NT2/D1 (cell line): ENCODE measurements at regions not wholly inside any gene's neighbourhood (a gene's known extent, or its start where the extent isn't known, plus 50 kb on each side); places are given as distances from the start of the nearest gene placed in this dataset.
"Not testable (repeated sequence)": the region's sequence is repeated elsewhere in the genome, so short reads cannot be mapped to it uniquely, and the experiment has no call there.

ENCODE experiments used
- DNase-seq: peaks from one replicate; pipeline ENCODE4 v3.0.0-alpha.2; 2011; ENCODE audit warnings: low read depth, low spot score
- H3K27me3 ChIP-seq: 2 replicates; pipeline ENCODE4 v1.6.0; 2011; ENCODE audit warnings: mild to moderate bottlenecking; ENCODE audit not compliant: insufficient read length, insufficient read depth
- H3K36me3 ChIP-seq: 2 replicates; pipeline ENCODE4 v1.6.1; 2011; ENCODE audit warnings: mild to moderate bottlenecking, low read length, mixed read lengths; ENCODE audit not compliant: insufficient read depth, insufficient read length
- H3K4me1 ChIP-seq: 2 replicates; pipeline ENCODE4 v1.5.1; 2011; ENCODE audit not compliant: insufficient read depth, insufficient read length
- H3K4me3 ChIP-seq: 2 replicates; pipeline ENCODE4 v1.5.1; 2011; ENCODE audit warnings: low read depth; ENCODE audit not compliant: insufficient read length
- H3K9ac ChIP-seq: 2 replicates; pipeline ENCODE4 v1.6.0; 2011; ENCODE audit warnings: low read depth; ENCODE audit not compliant: insufficient read length
- H3K9me3 ChIP-seq: 2 replicates; pipeline ENCODE4 v1.5.1; 2011; ENCODE audit warnings: mild to moderate bottlenecking, low read length; ENCODE audit not compliant: insufficient read depth
- SUZ12 ChIP-seq: IDR thresholded peaks from 2 replicates; pipeline ENCODE4 v1.6.1; 2011; ENCODE audit not compliant: insufficient read length, insufficient read depth; ENCODE audit errors: extremely low read depth
- YY1 ChIP-seq: IDR thresholded peaks from 2 replicates; pipeline ENCODE4 v1.6.1; 2011; ENCODE audit not compliant: insufficient read length, insufficient read depth
- ZNF274 ChIP-seq: IDR thresholded peaks from 2 replicates; pipeline ENCODE4 v1.6.1; 2011; ENCODE audit warnings: mild to moderate bottlenecking, low read depth, low read length

GRCh38 chr9:64016246-64016645 lies 1268.8 kb downstream of the FOXD4L5 start:
- H3K4me3 ChIP-seq: peak overlapping the region; percentile 75
- H3K9ac ChIP-seq: peak overlapping the region; percentile 95
- not testable (repeated sequence) for H3K9me3 ChIP-seq, H3K36me3 ChIP-seq, H3K27me3 ChIP-seq, H3K4me1 ChIP-seq
- peak; percentile 9 for DNase-seq

DNA sequence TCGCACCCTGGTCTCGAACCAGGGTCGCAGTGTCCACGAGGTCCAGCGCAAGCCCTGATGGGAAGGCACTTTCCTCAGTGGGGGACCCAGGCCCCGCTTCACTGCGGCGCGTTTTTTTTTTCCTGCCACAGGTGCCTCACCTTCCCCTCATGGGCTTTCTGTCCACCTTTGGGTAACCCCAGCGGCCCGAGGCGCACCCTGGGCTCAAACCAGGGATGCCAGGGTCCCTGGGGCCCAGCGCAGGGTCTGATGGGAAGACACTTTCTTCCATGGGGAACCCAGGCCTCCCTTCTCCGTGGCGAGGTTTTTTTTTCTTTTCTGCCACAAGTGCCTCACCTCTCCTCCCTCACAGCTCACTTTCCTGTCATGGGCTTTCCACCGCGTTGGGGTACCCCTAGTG lies 1269.9 kb downstream of the FOXD4L5 start:
- Histone ChIP-seq H3K4me1 (peaks cover 2% of the 10 kb centered on the region), H3K9ac (no peak overlapping the region), H3K9me3 (no peaks in the 10 kb centered on the region), H3K36me3 (no peaks in the 10 kb centered on the region), H3K4me3 (peak overlapping the region; percentile 75), H3K27me3 (no peaks in the 10 kb centered on the region)
- DNase-seq: no peak
- TF ChIP-seq YY1: no peak
- TF ChIP-seq ZNF274: no peak
- no peak for TF ChIP-seq SUZ12

GRCh38 chr9:64014386-64015091 lies 1270.5 kb downstream of the FOXD4L5 start:
- not testable (repeated sequence) for DNase-seq, H3K9ac ChIP-seq, H3K27me3 ChIP-seq, H3K4me3 ChIP-seq, H3K4me1 ChIP-seq, H3K36me3 ChIP-seq, H3K9me3 ChIP-seq

DNA sequence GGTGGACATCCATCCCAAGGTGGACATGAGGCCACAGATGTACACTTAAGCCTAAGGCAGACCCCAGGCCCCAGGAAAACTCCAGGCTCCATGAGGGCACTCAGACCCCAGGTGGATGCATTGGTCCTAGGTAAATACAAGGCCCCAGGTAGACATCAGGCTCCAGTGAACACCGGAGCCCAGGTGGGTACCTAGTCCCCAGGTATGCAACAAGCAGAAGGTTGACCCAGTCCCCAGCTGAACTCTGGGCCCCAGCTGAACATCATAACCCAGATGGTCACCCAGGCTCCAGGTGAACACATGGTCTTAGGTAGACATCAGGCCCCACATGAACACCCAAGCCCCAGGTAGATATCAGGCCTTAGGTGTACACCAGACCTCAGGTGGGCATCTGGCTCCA lies 1271.9 kb downstream of the FOXD4L5 start:
- H3K36me3 ChIP-seq, DNase-seq, H3K27me3 ChIP-seq, H3K9ac ChIP-seq, H3K9me3 ChIP-seq, H3K4me3 ChIP-seq, H3K4me1 ChIP-seq: not testable (repeated sequence)

DNA sequence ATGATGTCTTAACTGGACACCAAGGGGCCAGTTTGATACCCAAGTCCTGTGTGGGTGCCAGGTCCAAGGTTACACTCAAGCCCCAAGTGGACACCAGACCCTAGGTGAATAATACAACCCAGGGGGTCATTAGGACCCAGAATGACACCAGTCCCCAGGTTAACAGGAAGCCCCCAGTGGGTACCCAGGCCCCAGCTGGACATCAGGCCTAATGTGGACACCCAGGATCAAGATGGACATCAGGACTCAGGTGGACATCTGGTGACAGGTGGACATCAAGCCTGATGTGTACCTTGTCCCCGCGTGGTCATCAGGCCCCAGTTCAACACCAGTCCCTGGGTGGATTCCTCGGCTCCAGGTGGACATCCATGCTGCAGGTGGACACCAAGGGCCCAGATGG lies 1273.0 kb downstream of the FOXD4L5 start:
- DNase-seq, H3K4me3 ChIP-seq, H3K9ac ChIP-seq, H3K36me3 ChIP-seq, H3K9me3 ChIP-seq, H3K27me3 ChIP-seq, H3K4me1 ChIP-seq: not testable (repeated sequence)

DNA sequence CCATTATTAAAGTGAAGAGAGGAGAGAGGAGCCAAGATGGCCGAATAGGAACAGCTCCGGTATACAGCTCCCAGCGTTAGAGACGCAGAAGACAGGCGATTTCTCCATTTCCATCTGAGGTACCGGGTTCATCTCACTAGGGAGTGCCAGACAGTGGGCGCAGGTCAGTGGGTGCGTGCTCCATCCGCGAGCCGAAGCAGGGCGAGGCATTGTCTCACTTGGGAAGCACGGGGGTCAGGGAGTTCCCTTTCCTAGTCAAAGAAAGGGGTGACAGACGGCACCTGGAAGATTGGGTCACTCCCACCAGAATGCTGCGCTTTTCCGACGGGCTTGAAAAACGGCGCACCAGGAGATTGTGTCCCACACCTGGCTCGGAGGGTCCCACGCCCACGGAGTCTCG lies 1305.3 kb downstream of the FOXD4L5 start:
- H3K4me3 ChIP-seq, H3K36me3 ChIP-seq, DNase-seq, H3K9me3 ChIP-seq, H3K4me1 ChIP-seq, H3K27me3 ChIP-seq: not testable (repeated sequence)
- peak overlapping the region; percentile 56 for H3K9ac ChIP-seq
